Lower leg skin (tissue), 3 donors: ENCODE measurements at regions not wholly inside any gene's neighbourhood (a gene's known extent, or its start where the extent isn't known, plus 50 kb on each side); places are given as distances from the start of the nearest gene placed in this dataset.

Experiments
- CTCF ChIP-seq, 3 donors: fragments of 450-650 bp; IDR thresholded peaks; one replicate each; pipeline ENCODE4 v1.5.1; 2016; ENCODE audit warnings: antibody characterized with exemption in 3 of 3, mild to moderate bottlenecking in 3 of 3, moderate library complexity in 2 of 3
- POLR2A ChIP-seq, 2 donors: fragments of 450-650 bp; IDR thresholded peaks; one replicate each; pipeline ENCODE4 v1.6.1; 2016 to 2017; ENCODE audit warnings: antibody characterized with exemption in 2 of 2, mild to moderate bottlenecking in 1 of 2, moderate library complexity in 1 of 2

GRCh38 chr6:151692216-151692615 is 115.3 kb upstream of the ESR1 start:
- no peak for TF ChIP-seq CTCF (IDR thresholded peaks at IDR 0.05)
- no peak for TF ChIP-seq POLR2A (IDR thresholded peaks at IDR 0.05)
